ENCODE measurements at regions not wholly inside any gene's neighbourhood (a gene's known extent, or its start where the extent isn't known, plus 50 kb on each side); places are given as distances from the start of the nearest gene placed in this dataset.

DNA sequence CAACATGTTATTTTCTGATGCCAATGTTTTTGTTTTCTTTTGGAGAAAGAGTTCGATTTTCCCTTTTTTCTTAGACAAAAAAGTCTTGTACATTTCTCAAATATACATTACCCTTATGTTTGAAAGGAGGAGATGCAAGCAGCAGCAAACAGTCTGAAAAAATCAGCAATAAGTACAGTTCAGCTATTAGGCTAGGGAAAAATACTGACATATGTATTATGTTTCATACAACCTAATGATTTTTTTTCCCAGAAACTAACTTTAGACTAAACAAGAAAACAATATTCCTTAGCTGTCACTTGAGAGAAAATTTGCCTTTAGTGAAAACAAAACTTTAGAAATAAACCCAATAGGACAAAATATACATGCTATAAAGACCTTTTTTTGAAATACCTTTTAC is 1223.5 kb downstream of the SLITRK1 start:
- Histone ChIP-seq H3K9me3 (ENCODE audit: control insufficient read depth in 4 of 4, low read length in 3 of 4) (peaks cover 0 to 2% (median 0%) of the 10 kb centered on the region in 4 donors), H3K4me1 (ENCODE audit: control insufficient read depth in 4 of 4, insufficient read depth in 4 of 4, low read length in 3 of 4) (peaks cover 0 to 6% (median 3%) of the 10 kb centered on the region in 4 donors), H3K9ac (ENCODE audit: low read depth in 1 of 2, low read length in 2 of 2) (no peak overlapping the region), H3K4me3 (ENCODE audit: low read depth in 1 of 3, low read length in 3 of 3) (no peak overlapping the region), H3K36me3 (ENCODE audit: control insufficient read depth in 4 of 4, insufficient read depth in 3 of 4, low read depth in 1 of 4, low read length in 3 of 4) (no peaks in the 10 kb centered on the region), H3K27ac (ENCODE audit: low read depth in 1 of 2, low read length in 2 of 2) (no peak overlapping the region), H3K27me3 (ENCODE audit: control insufficient read depth in 4 of 4, insufficient read depth in 4 of 4, low read length in 3 of 4) (no peaks in the 10 kb centered on the region)
- no peak for DNase-seq (ENCODE audit: low spot score)
- 45% methylated on average over 1 of the region's 1 CpG for WGBS
- TF ChIP-seq, protein P1, sequence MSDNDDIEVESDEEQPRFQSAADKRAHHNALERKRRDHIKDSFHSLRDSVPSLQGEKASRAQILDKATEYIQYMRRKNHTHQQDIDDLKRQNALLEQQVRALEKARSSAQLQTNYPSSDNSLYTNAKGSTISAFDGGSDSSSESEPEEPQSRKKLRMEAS (IDR thresholded peaks at IDR 0.05): no peak
- TF ChIP-seq RAD21 (IDR thresholded peaks at IDR 0.05) (no peak), TAF1 (conservative IDR thresholded peaks at IDR 0.05) (no peak), HNF4G (IDR thresholded peaks at IDR 0.05) (no peak), EGR1 (IDR thresholded peaks at IDR 0.05; ENCODE audit: low read depth in 2 of 2) (no peak), FOXA2 (IDR thresholded peaks at IDR 0.05) (no peak), FOXA1 (IDR thresholded peaks at IDR 0.05) (no peak)
- TF ChIP-seq, protein P2, sequence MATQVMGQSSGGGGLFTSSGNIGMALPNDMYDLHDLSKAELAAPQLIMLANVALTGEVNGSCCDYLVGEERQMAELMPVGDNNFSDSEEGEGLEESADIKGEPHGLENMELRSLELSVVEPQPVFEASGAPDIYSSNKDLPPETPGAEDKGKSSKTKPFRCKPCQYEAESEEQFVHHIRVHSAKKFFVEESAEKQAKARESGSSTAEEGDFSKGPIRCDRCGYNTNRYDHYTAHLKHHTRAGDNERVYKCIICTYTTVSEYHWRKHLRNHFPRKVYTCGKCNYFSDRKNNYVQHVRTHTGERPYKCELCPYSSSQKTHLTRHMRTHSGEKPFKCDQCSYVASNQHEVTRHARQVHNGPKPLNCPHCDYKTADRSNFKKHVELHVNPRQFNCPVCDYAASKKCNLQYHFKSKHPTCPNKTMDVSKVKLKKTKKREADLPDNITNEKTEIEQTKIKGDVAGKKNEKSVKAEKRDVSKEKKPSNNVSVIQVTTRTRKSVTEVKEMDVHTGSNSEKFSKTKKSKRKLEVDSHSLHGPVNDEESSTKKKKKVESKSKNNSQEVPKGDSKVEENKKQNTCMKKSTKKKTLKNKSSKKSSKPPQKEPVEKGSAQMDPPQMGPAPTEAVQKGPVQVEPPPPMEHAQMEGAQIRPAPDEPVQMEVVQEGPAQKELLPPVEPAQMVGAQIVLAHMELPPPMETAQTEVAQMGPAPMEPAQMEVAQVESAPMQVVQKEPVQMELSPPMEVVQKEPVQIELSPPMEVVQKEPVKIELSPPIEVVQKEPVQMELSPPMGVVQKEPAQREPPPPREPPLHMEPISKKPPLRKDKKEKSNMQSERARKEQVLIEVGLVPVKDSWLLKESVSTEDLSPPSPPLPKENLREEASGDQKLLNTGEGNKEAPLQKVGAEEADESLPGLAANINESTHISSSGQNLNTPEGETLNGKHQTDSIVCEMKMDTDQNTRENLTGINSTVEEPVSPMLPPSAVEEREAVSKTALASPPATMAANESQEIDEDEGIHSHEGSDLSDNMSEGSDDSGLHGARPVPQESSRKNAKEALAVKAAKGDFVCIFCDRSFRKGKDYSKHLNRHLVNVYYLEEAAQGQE (IDR thresholded peaks at IDR 0.05): no peak
- TF ChIP-seq, protein P3, sequence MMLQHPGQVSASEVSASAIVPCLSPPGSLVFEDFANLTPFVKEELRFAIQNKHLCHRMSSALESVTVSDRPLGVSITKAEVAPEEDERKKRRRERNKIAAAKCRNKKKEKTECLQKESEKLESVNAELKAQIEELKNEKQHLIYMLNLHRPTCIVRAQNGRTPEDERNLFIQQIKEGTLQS (IDR thresholded peaks at IDR 0.05): no peak

DNA sequence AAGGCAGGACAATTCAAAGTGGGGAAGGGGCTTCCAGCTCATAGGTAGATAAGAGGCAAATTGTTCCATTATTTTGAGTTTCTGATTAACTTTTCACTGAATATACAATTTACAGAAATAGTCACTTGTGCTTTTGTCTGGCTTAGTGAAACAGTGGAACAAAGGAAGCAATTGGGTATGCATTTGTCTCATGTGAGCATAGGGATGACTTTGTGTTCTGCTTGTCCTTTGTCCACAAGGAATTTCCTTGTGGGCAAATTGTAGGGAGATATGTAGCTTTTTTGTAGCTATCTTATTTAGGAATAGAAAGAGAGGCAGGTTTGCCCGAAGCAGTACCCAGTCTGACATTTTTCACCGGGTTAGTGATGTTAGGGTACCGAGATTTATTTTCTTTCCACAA is 1224.8 kb downstream of the SLITRK1 start:
- no peaks in the 10 kb centered on the region for H3K4me1 ChIP-seq (ENCODE audit: control insufficient read depth in 4 of 4, insufficient read depth in 4 of 4, low read length in 3 of 4)
- no peaks in the 10 kb centered on the region for H3K27me3 ChIP-seq (ENCODE audit: control insufficient read depth in 4 of 4, insufficient read depth in 4 of 4, low read length in 3 of 4)
- no peak overlapping the region for H3K27ac ChIP-seq (ENCODE audit: low read depth in 1 of 2, low read length in 2 of 2)
- TF ChIP-seq NR2F2 (IDR thresholded peaks at IDR 0.05): no peak
- TF ChIP-seq, protein P1 (IDR thresholded peaks at IDR 0.05): no peak
- no peak for TF ChIP-seq YY1 (IDR thresholded peaks at IDR 0.05)
- TF ChIP-seq, protein P3 (IDR thresholded peaks at IDR 0.05): no peak
- TF ChIP-seq SP1 (IDR thresholded peaks at IDR 0.05): no peak
- no peak for TF ChIP-seq HNF4G (IDR thresholded peaks at IDR 0.05)
- TF ChIP-seq, protein P4, sequence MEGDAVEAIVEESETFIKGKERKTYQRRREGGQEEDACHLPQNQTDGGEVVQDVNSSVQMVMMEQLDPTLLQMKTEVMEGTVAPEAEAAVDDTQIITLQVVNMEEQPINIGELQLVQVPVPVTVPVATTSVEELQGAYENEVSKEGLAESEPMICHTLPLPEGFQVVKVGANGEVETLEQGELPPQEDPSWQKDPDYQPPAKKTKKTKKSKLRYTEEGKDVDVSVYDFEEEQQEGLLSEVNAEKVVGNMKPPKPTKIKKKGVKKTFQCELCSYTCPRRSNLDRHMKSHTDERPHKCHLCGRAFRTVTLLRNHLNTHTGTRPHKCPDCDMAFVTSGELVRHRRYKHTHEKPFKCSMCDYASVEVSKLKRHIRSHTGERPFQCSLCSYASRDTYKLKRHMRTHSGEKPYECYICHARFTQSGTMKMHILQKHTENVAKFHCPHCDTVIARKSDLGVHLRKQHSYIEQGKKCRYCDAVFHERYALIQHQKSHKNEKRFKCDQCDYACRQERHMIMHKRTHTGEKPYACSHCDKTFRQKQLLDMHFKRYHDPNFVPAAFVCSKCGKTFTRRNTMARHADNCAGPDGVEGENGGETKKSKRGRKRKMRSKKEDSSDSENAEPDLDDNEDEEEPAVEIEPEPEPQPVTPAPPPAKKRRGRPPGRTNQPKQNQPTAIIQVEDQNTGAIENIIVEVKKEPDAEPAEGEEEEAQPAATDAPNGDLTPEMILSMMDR (IDR thresholded peaks at IDR 0.05; ENCODE audit: low read depth, low read length, missing input control): no peak
- DNase-seq (ENCODE audit: low spot score): no peak
- WGBS: 87% methylated on average over 3 of the region's 3 CpGs
- no peak overlapping the region for H3K4me3 ChIP-seq (ENCODE audit: low read depth in 1 of 3, low read length in 3 of 3)
- H3K36me3 ChIP-seq (ENCODE audit: control insufficient read depth in 4 of 4, insufficient read depth in 3 of 4, low read depth in 1 of 4, low read length in 3 of 4): no peaks in the 10 kb centered on the region
- H3K9me3 ChIP-seq (ENCODE audit: control insufficient read depth in 4 of 4, low read length in 3 of 4): peaks cover 0 to 2% (median 0%) of the 10 kb centered on the region in 4 donors
- H3K9ac ChIP-seq (ENCODE audit: low read depth in 1 of 2, low read length in 2 of 2): no peak overlapping the region
